Stimulated activated CD4-positive, alpha-beta T cell treated with anti-CD3 and anti-CD28 coated beads, TNF-alpha, amount 100 ng/mL, for 24 hours (primary cell): ENCODE measurements at regions not wholly inside any gene's neighbourhood (a gene's known extent, or its start where the extent isn't known, plus 50 kb on each side); places are given as distances from the start of the nearest gene placed in this dataset.

Experiments used
- DNase-seq, 3 experiments: peaks; one replicate each; pipeline ENCODE4 v3.0.0-alpha.2; 2020; ENCODE audit warnings: low read depth in 3 of 3

DNA sequence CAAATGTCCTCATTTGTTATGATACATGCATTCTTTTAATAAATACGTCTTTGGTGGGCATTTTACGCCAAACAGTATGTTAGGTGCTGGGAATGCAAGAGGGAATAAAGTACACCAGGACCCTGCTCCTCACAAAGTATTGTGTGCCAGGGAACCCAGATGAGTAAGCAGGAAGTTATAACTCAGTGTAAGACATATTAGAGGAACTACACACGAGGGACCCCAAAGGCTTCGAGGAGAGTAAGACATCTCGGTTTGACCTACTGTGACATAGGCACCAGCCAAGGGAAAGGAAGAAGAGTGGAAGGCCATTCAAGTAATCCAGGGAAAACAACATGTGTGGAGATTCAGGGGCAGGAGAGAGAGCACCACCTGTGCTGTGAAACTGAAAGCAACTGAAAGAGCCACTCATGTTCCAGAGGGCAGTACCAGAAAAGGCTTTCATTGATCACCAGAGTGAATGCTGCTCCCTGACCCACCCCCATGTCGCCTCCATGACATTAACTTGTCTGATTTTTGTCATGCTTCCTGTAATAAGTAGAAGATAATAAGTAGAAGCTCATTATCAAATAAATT lies 542.5 kb upstream of the PKN2 start:
- no peak for DNase-seq

DNA sequence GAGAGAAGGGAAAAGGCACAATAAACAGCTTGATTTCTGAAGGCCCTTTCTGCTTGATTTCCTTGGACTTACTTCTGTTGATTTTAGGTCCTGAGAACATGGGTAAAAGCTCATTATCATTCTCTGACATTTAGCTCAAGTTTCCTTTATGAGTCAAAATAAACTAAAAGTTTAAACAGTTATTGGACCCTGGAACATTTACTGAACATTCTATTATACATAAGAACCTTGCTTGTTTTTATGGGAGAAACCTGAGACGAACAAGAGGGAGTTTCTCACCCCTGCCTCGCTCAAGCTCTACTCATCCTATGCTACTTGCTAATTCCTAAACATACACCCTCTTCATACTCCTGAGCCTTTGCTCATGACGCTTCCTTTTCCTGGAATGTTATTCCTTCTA lies 538.3 kb upstream of the PKN2 start:
- DNase-seq = no peak

DNA sequence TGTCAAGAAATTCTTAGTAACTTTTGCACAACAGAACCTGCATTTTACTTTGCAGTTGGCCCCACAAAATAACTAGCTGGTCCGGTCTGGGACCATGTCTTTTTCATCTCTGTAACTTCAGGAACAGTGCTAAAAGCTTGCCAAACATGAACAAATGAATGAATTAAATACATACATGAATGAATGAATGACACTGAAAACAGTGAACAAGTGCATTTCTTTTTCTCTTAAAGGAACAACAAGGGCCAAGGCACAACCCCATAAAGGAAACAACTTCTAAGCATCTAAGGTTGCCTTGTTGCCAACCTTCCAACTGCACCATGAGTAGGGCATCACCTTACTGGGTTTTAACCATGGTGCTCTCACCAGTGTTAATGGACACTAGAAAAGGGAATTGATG lies 534.4 kb upstream of the PKN2 start:
- DNase-seq = no peak

DNA sequence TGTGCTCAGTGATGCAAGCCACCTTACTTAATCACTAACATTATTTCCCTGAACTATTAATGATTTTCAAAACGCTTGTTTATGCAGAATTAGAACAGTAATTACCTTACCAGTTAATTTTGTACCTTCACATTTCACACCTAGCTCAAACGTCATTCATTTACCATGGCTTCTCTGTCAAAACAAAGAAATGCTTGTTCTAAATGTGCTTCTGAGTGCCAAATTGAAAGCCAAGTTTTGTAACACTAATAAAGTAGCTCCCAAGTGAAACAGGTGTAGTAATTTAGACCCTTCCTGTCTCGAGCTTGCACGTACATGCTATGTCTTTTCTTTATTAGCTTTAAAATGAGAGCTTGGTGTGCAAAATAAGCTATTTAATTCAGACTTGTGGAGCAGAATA lies 533.7 kb upstream of the PKN2 start:
- no peak for DNase-seq

DNA sequence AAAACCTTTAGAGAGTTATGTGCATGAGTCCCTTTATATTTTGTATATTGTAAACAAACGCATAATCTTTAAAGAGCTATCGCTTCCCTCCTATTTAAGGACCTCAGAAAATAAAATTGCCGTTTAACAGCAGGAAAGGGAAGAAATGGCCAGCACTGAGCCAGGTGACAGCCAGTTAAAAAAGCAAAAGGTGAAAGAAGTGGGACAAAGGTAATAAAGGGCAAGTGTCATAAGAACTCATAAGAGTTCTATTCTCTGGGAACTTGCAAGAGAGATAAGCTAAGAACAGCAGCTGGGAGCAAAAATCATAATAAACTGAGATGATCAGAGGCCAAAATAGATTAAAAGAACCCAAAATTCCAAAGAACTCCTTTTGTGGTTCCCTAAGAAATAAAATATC lies 520.9 kb upstream of the PKN2 start:
- DNase-seq = no peak

DNA sequence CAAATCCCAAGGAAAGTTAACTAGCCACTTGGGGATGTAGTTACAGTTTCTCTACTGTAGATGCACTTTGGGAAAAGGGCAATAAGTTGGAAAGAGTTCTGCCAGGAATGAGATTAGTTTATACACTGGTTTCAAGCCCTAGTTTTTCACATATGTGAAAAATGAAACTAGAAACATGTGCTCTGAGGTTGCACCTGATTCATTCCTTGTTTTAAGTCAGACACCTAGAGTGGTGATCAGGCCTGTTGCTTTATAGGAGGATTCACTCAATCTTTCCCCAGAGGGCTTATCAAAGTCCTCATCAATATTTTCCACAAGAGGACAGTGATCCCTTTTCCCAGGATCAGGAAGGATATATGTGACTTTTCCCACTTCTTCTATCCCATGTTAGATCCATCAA lies 515.9 kb upstream of the PKN2 start:
- no peak for DNase-seq

DNA sequence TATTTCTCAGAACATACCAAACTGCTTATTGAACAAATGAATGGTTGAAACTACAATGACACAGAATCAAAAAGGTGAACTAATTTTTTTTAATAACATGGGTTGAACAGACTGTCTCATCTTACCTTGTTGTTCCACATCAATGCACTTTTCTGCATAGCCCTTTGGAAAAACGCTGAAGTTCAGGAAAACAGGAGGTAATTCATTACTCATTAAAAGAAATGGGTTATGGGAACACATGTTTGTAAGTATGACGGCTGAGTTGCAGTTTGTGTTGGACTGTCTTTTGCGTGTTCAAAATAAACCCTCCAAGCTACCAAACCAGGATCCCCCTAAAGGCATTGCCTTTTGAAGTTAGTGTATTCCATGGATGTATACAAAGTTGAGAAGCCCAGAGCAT lies 514.9 kb upstream of the PKN2 start:
- no peak for DNase-seq

DNA sequence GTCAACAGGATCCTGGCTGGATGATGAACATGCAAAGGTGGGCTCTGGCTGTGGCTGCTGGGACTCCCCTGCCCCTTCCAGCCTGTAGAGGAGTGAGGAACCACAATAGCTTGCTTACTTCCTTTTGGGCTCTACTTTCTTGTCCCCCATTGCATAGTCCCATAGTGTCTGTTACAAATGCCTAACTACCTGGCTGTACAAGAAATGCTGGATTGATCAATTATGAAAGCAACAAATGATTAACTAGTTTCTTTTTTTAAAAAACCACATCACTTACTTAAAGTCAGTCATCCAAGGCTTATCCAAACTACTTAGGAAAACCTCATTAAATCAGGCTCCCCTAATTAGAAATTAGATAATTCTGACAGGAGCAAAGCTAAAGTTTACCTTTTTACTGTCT lies 514.1 kb upstream of the PKN2 start:
- no peak for DNase-seq

DNA sequence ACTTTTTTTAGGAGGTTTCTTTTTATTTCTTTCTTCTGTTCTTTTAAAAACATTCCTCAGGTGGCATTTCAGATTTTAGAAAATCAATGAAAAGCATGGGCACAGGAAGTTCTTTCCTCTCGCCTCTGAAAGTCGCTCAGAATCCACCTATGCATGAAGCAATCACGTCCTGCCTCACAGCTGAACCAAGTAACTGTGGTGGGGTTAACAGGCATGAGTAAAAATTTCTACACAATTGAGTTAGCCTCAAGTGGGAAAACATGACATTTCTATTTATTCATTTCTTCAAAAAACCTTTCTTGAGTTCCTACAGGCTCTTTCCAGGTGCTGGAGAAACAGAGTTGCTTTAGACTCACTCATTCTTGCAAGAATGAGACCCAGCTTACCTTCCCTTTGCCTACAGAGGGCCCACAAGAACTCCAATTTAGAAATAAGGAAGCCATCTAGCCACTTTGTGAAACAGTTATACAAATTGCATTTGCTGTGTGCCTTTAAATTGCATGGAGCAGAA lies 508.9 kb upstream of the PKN2 start:
- DNase-seq = no peak

DNA sequence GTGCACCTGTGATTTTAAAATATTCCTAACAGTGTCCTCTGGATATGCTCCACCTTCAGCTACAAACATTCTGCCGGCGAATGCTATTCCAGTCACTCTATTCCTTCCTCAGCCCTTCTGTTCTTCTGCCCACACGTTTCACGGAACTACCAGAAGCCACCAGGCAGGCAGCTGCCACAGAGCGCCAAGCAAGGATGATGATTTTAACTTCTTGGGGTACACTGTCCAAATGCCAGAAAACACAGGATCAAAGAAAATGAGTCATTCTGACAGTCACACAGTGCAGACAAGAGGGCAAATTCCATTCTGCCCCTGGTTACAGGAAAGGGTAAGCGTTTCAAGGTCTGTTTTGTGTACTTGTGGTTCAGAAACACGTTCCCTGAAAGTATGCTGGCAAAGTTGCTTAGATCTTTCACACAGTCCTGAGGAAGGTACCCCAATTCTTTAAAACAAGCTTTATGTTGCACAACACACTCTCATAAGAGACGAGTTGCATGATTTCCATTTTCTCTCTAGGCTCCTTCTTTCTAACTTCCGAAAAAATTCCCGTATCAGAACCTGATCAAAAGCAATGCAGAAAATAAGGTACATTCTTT lies 508.3 kb upstream of the PKN2 start:
- no peak for DNase-seq

DNA sequence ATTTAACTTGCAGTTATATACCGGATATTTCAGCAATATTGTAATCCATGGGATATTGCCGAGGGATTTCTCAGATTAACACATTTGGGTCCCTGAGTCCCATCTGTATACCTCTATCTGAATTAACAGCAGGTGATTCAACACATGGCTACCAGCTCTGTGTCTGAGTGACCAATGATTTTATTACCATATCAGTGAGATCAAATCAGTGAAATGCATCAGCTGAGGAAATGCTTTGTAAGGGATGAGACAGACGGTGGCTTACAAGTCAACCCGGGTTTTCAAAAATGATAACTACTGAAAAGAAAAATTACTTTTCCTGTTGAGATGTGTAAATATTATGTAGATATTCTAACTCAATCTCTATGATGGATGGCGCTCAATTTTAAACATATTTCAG lies 504.1 kb upstream of the PKN2 start:
- no peak for DNase-seq

DNA sequence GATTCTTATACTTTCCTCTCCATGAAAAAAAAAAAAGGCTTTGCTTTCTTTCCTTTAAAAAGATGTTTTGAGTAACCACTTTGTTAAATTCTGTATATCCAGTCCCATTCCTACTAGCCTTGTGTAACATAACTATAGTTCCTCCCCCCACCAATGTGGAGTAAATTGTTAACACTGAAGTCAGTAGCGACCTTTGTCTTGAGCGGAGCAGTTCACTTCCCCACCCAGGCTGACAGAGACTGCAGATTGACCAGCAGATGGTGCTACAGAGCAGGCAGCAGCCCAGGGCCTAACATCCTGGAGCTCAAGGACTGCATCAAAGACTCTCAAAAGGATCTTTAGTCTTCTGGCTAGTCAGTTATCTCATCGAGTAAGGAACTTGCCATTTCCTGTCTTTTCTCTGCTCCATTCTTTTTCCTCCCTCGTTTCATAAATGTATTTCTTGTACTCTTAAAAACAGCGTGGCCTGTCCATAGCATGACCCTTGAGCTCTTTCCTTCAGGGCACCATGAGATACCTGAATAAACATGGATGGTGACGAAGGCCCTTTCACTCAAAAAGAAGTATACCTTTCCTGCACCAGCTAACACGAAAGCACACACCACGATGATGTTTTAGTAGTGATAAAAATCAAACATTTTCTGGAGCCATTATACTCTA lies 503.5 kb upstream of the PKN2 start:
- DNase-seq = peak; percentile 23 to 49 (median 28)

DNA sequence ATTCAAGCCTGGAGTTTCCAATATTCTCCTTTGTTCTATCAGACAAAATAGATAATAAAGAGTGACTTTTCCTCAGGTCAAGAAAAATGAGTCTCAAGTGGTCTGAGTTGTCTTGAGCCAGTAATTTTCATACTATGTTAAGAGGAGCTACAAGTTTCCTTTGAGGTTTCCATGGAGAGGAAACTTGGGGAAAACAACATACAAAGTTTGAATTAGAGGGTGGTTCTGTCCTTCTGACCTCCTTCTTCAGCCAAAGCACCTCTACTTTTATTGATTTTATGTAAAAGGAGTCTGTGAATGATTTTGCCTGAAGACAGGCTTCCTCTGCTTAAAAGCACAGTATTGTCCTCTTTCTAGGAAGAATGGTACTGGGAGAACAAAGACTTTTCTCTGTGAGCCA lies 497.2 kb upstream of the PKN2 start:
- DNase-seq = no peak

DNA sequence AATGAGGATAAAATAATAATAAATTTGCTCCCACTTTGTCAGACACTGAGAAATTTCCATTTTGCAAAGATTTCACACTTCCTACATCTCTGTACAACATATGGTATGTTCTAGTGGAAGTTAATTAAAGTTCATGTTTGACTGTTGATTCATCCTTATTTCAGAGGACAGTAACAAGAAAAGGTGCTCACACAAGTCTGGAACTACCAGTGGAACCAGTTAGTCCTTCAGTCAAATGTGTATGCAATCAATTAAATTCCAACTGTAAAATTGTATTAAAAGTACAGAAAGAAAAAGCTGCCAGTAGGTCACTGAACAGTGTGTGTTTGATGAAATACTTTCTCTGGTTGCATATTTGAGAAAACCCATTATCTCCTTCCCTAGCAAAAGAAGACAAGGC lies 496.0 kb upstream of the PKN2 start:
- DNase-seq = no peak

DNA sequence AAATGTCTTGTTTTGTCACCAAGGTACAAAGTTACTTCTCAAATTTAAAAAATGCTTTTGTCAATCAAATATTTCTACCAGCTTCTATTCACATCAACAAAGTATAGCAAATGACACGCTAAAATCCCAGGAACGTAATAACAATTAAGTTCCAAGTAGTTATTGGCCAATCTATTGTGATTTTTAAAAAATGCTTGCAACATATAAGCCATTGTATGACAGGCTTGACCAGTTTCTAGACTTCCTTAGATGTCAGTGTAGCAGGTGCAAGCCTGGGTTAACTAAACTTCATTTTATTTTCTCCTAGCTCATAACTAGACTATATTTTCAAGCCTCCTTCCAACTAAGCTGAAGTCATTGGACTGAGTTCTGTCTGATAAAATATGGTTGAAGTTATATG lies 494.5 kb upstream of the PKN2 start:
- DNase-seq = no peak

DNA sequence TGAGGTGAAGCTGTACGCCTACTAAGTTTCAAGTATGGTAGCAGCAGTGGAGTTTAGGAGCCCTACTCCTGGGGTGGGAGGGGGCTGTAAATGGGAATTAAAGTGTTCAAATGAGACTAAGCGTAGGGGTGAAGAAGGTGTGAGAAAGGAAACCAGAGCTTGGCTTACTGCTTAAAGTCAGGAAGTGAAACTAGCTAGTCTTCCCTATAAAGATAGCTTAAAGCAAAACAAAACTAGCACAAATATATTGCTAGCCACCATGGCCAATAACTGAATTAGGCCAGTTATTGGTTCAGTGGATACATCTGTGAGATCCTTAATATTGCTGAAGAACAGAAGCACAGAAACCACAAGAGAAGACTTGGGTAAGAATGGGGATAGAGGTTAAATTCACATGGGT lies 492.2 kb upstream of the PKN2 start:
- DNase-seq = no peak

DNA sequence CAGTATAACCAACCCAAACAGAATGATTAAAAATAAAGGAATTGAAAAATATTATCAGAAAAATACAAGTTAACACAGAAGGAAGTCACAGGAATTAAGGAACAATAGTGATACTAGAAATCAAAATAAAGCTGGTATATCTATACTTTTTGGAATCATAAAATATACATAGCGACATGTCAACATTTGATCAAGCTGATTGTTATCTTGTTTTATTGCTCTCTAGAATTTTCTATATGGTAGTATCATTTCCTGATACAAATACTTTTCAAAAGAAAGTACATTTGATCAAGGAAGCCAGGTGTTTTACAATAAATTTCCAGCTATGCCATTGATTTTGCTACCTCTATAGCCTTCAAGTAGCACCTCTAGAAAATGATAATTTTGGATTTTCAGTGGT lies 489.5 kb upstream of the PKN2 start:
- no peak for DNase-seq

DNA sequence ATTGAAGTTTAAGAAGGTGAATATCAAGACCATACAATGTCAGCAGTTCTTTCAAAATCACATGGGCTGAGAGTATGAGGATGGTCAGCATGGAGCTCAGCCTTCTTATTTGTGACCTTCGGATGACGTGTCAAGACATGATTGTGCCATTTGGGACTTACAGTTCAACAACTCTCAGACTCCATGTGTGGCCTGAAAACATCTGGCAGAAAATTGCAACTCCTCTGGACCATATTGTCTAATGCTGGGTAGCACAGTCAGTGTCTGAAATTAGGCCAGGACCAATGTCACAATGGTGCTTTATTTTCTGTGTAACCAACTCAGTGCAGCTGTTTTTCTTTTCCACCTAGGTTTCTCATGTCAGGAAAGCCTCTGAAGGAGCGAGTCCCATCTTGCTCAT lies 483.5 kb upstream of the PKN2 start:
- no peak for DNase-seq

DNA sequence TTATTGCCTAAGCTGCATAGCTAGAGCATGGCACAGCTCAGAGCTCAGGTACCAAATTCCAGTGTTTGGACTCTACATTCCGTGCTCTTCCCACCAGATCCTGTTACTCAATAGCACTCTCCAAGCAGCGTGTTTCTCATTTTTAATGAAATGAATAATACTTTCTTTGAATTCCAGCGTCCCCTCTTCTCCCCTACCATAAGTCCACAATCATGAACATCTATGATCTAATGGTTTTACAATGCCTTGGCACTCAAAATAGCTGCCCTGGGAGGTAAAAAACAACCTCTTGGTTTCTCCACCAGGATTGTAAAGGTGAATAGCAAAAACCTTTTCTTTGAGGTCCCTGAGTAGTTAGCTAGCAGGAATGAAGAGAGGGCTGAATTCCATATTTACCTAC lies 480.0 kb upstream of the PKN2 start:
- no peak for DNase-seq

DNA sequence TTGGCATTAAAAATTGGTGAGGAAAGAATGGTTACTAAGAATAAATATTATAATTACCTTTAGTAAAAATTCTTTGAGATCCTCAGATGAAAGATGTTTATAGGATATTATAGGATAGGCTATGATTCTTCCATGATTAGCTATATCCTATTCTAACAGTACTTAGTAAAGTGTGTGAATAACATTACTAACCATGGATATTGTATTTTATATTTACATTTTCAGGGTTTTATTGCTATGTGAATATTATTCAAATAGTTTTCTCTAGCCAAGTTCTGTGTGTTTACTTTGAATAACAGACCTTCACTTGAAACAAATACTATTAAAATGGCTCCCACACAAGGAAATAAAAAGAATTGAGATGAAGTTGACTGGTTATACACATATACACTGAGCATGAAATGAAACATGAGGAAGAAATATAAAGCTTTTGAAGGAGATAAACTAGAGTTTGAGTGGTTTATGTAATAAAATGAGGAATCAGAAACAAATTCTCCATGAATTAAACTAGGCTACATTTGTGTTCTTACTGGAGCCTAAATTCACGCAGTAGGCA lies 479.4 kb upstream of the PKN2 start:
- no peak for DNase-seq

DNA sequence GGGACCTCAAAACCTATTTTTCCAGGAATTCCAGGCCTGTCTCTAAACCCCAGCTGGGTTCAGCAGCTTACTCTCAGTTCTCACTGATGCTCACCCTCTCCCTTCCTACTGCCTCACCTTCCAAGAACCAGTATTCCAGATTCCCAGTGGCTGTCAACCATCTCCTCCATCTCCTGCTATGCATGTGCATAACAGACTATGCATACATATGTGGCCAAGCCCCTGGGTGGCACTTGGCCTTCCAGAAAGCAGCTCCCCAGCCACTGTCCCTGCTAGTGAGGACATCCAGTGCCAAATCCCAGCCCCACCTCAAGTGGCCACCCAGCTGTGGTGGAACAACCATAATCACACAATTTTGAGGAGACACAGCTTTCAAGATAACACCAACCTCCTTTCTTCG lies 475.7 kb upstream of the PKN2 start:
- no peak for DNase-seq

DNA sequence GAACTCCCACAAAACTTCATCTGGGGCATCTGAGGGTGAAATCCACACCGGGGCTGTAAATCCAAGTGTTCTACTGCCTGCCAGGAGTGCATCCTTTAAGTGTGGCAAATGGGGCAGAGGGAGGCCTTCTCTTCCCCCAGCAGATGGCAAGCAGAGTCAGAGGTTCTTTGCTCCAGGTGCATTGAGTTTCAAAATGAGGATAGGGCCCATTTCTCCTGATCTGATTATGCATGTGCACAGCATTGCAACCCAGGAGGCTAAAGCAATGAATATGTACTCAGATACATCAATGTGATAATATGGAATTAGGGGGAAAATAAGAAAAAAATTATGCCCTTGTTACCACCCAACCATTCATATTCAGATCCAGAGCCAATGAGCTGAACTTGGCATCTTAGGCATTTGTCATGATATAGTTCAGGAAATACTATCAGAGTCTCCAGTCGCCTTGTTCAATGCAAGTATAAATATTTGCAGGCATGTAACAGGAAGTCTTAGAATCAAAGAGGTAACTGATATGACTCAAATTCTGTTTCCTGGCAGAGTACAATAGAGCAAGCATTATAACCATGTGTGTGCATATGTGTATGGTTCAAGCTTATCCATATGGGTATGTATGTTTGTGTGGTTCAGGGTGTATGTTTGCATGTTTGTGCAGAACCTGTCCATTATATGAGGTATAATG lies 473.8 kb upstream of the PKN2 start:
- no peak for DNase-seq

DNA sequence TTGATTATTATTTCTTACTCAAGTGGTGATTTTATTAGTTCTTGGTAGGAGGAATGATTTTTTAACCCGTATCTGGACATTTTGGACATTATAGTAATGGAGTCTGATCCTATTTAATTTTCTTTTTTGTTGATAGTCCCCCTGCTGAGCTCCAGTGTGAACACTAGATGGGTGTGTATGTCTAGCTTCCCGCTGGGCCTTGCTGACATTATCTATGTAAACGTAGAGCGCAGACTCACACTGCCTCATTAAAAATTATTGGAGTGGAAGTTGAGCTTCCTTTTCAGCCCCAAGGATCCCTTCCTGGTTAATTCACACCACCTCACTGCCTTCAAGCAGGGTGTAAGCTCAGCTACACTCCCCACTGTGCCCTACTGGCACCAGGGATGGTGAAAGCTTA lies 467.6 kb upstream of the PKN2 start:
- no peak for DNase-seq
